ENCODE measurements at regions not wholly inside any gene's neighbourhood (a gene's known extent, or its start where the extent isn't known, plus 50 kb on each side); places are given as distances from the start of the nearest gene placed in this dataset.

GRCh38 chr9:11148189-11148588, 535.4 kb upstream of the PTPRD start:
- H3K9me3 ChIP-seq = peaks cover 0 to 3% of the 10 kb centered on the region in 2 donors
- WGBS, 2 donors (ENCODE audit: low coverage in 1 of 2) = 82 to 84% methylated on average over 5 of the region's 5 CpGs
- no peaks in the 10 kb centered on the region for H3K36me3 ChIP-seq

GRCh38 chr9:11149065-11149464, 536.3 kb upstream of the PTPRD start:
- H3K27ac ChIP-seq = no peak overlapping the region
- H3K4me3 ChIP-seq = no peak overlapping the region
- peaks cover 0 to 3% of the 10 kb centered on the region in 2 donors for H3K9me3 ChIP-seq
- DNase-seq = no peak
- TF ChIP-seq CTCF (IDR thresholded peaks at IDR 0.05) (no peak), EP300 (IDR thresholded peaks at IDR 0.05; ENCODE audit: low read depth) (no peak), POLR2A (IDR thresholded peaks at IDR 0.05) (no peak), POLR2AphosphoS5 (IDR thresholded peaks at IDR 0.05) (no peak)
- intact Hi-C loops (cut with DNase I; ENCODE audit: low total_unique reads) = no loop called here
- in situ Hi-C loops (cut with MboI; ENCODE audit: low pct_ligation_motif_present in 1 of 4, low pct_unique_long_range_greater_than_20kb in 1 of 4, low sequenced_read_pairs in 3 of 4) = no loop called here
- H3K27me3 ChIP-seq = no peaks in the 10 kb centered on the region
- no peaks in the 10 kb centered on the region for H3K4me1 ChIP-seq
- H3K36me3 ChIP-seq = no peaks in the 10 kb centered on the region
- 69 to 71% methylated on average over 7 of the region's 7 CpGs for WGBS, 2 donors (ENCODE audit: low coverage in 1 of 2)

More at GRCh38 chr9:11148189-11148588, 535.4 kb upstream of the PTPRD start:
- Histone ChIP-seq H3K27ac (no peak overlapping the region), H3K27me3 (no peaks in the 10 kb centered on the region), H3K4me1 (no peaks in the 10 kb centered on the region), H3K4me3 (no peak overlapping the region)
- TF ChIP-seq EP300 (IDR thresholded peaks at IDR 0.05; ENCODE audit: low read depth) = no peak
- TF ChIP-seq POLR2AphosphoS5 (IDR thresholded peaks at IDR 0.05) = no peak
- in situ Hi-C loops (cut with MboI; ENCODE audit: low pct_ligation_motif_present in 1 of 4, low pct_unique_long_range_greater_than_20kb in 1 of 4, low sequenced_read_pairs in 3 of 4) = no loop called here
- DNase-seq = no peak
- intact Hi-C loops (cut with DNase I; ENCODE audit: low total_unique reads) = no loop called here

- in situ Hi-C loops (cut with MboI; ENCODE audit: low pct_ligation_motif_present in 1 of 4, low pct_unique_long_range_greater_than_20kb in 1 of 4, low sequenced_read_pairs in 3 of 4) = no loop called here
- TF ChIP-seq POLR2A (IDR thresholded peaks at IDR 0.05) = no peak
- TF ChIP-seq CTCF (IDR thresholded peaks at IDR 0.05) = no peak
- no peak for TF ChIP-seq POLR2AphosphoS5 (IDR thresholded peaks at IDR 0.05)
- TF ChIP-seq EP300 (IDR thresholded peaks at IDR 0.05; ENCODE audit: low read depth) = no peak
- Histone ChIP-seq H3K27ac (no peak overlapping the region), H3K36me3 (no peaks in the 10 kb centered on the region), H3K4me3 (no peak overlapping the region), H3K27me3 (no peaks in the 10 kb centered on the region), H3K4me1 (no peaks in the 10 kb centered on the region), H3K9me3 (no peaks in the 10 kb centered on the region)
- WGBS, 2 donors (ENCODE audit: low coverage in 1 of 2) = 70 to 80% methylated on average over 1 of the region's 1 CpG
- no peak for DNase-seq
- intact Hi-C loops (cut with DNase I; ENCODE audit: low total_unique reads) = no loop called here
Observed at GRCh38 chr9:11158063-11158462, 545.3 kb upstream of the PTPRD start.

GRCh38 chr9:11158676-11159075, 545.9 kb upstream of the PTPRD start:
- intact Hi-C loops (cut with DNase I; ENCODE audit: low total_unique reads) = no loop called here

More at GRCh38 chr9:11158676-11159075, 545.9 kb upstream of the PTPRD start:
- Histone ChIP-seq H3K27me3 (no peaks in the 10 kb centered on the region), H3K36me3 (no peaks in the 10 kb centered on the region), H3K9me3 (no peaks in the 10 kb centered on the region), H3K27ac (no peak overlapping the region), H3K4me1 (no peaks in the 10 kb centered on the region), H3K4me3 (no peak overlapping the region)
- no peak for DNase-seq
- no peak for TF ChIP-seq EP300 (IDR thresholded peaks at IDR 0.05; ENCODE audit: low read depth)
- TF ChIP-seq POLR2A (IDR thresholded peaks at IDR 0.05) = no peak
- TF ChIP-seq CTCF (IDR thresholded peaks at IDR 0.05) = no peak
- TF ChIP-seq POLR2AphosphoS5 (IDR thresholded peaks at IDR 0.05) = no peak
- in situ Hi-C loops (cut with MboI; ENCODE audit: low pct_ligation_motif_present in 1 of 4, low pct_unique_long_range_greater_than_20kb in 1 of 4, low sequenced_read_pairs in 3 of 4) = no loop called here

Data from transverse colon (tissue), 4 donors.